HuH-7.5 (cell line): ENCODE measurements at regions not wholly inside any gene's neighbourhood (a gene's known extent, or its start where the extent isn't known, plus 50 kb on each side); places are given as distances from the start of the nearest gene placed in this dataset.

Source experiments
- DNase-seq: peaks from one replicate; pipeline ENCODE4 v3.0.0; 2011; ENCODE audit warnings: low spot score

- DNase-seq: peak; percentile 55
These were observed 77.4 kb upstream of the WNT7B start for GRCh38 chr22:46054091-46055073.

- DNase-seq: no peak
These were observed 78.4 kb upstream of the WNT7B start for GRCh38 chr22:46055181-46055875.

GRCh38 chr22:46055911-46056545 is 79.1 kb upstream of the WNT7B start:
- no peak for DNase-seq

GRCh38 chr22:46056546-46057245 is 79.7 kb upstream of the WNT7B start:
- DNase-seq: no peak

GRCh38 chr22:46057246-46058090 is 80.5 kb upstream of the WNT7B start:
- no peak for DNase-seq

- DNase-seq: no peak
These were observed 81.1 kb upstream of the WNT7B start for GRCh38 chr22:46058091-46058420.

- no peak for DNase-seq
These were observed 81.9 kb upstream of the WNT7B start for GRCh38 chr22:46058591-46059519.

GRCh38 chr22:46060292-46061123 is 83.5 kb upstream of the WNT7B start:
- no peak for DNase-seq

GRCh38 chr22:46061124-46061500 is 84.2 kb upstream of the WNT7B start:
- no peak for DNase-seq

- peak; percentile 56 for DNase-seq
These were observed 84.7 kb upstream of the WNT7B start for GRCh38 chr22:46061501-46062231.

GRCh38 chr22:46062232-46062615 is 85.3 kb upstream of the WNT7B start:
- DNase-seq: no peak

GRCh38 chr22:46062971-46063631 is 86.1 kb upstream of the WNT7B start:
- DNase-seq: no peak

- DNase-seq: no peak
These were observed 86.5 kb upstream of the PPARA start for GRCh38 chr22:46063846-46064227.

- no peak for DNase-seq
These were observed 85.9 kb upstream of the PPARA start for GRCh38 chr22:46064228-46064965.

GRCh38 chr22:46064966-46065666 is 85.2 kb upstream of the PPARA start:
- DNase-seq: no peak

GRCh38 chr22:46065691-46066454 is 84.5 kb upstream of the PPARA start:
- no peak for DNase-seq
